HG02571 (cell line): ENCODE measurements at regions not wholly inside any gene's neighbourhood (a gene's known extent, or its start where the extent isn't known, plus 50 kb on each side); places are given as distances from the start of the nearest gene placed in this dataset.

Experiments used
- ATAC-seq: cut with Tn5 transposase; IDR thresholded peaks from one replicate; pipeline ENCODE4 v1.9.1; 2021; ENCODE audit warnings: mild to moderate bottlenecking, moderate library complexity; ENCODE audit not compliant: unreplicated experiment

- no peak for ATAC-seq
These were observed 450.4 kb upstream of the TCF4 start for GRCh38 chr18:56038171-56039030.

- ATAC-seq: no peak
These were observed 448.7 kb upstream of the TCF4 start for GRCh38 chr18:56036741-56037140.

GRCh38 chr18:56035546-56035945 lies 447.6 kb upstream of the TCF4 start:
- ATAC-seq: no peak

- ATAC-seq: no peak
These were observed 447.0 kb upstream of the TCF4 start for GRCh38 chr18:56034949-56035348.

- ATAC-seq: no peak
These were observed 442.1 kb upstream of the TCF4 start for GRCh38 chr18:56030060-56030459.

- ATAC-seq: no peak
These were observed 440.5 kb upstream of the TCF4 start for GRCh38 chr18:56028514-56028913.

GRCh38 chr18:56026509-56026908 lies 438.5 kb upstream of the TCF4 start:
- no peak for ATAC-seq

- no peak for ATAC-seq
These were observed 433.8 kb upstream of the TCF4 start for GRCh38 chr18:56021809-56022195.

- no peak for ATAC-seq
These were observed 433.3 kb upstream of the TCF4 start for GRCh38 chr18:56021136-56021808.

GRCh38 chr18:56019908-56020307 lies 431.9 kb upstream of the TCF4 start:
- no peak for ATAC-seq

GRCh38 chr18:56019156-56019555 lies 431.2 kb upstream of the TCF4 start:
- ATAC-seq: no peak

- no peak for ATAC-seq
These were observed 421.4 kb upstream of the TCF4 start for GRCh38 chr18:56009411-56009810.

GRCh38 chr18:56003720-56004088 lies 415.7 kb upstream of the TCF4 start:
- ATAC-seq: no peak

- no peak for ATAC-seq
These were observed 415.2 kb upstream of the TCF4 start for GRCh38 chr18:56003009-56003719.

GRCh38 chr18:56001576-56001975 lies 413.6 kb upstream of the TCF4 start:
- ATAC-seq: no peak

- no peak for ATAC-seq
These were observed 412.0 kb upstream of the TCF4 start for GRCh38 chr18:56000041-56000440.

- no peak for ATAC-seq
These were observed 411.6 kb upstream of the TCF4 start for GRCh38 chr18:55999641-56000040.

- ATAC-seq: no peak
These were observed 410.9 kb upstream of the TCF4 start for GRCh38 chr18:55998801-55999385.

GRCh38 chr18:55998071-55998522 lies 410.1 kb upstream of the TCF4 start:
- no peak for ATAC-seq

GRCh38 chr18:55997151-55997561 lies 409.2 kb upstream of the TCF4 start:
- no peak for ATAC-seq

GRCh38 chr18:55996717-55997116 lies 408.7 kb upstream of the TCF4 start:
- ATAC-seq: no peak
